Astrocyte of the spinal cord (primary cell): ENCODE measurements at regions not wholly inside any gene's neighbourhood (a gene's known extent, or its start where the extent isn't known, plus 50 kb on each side); places are given as distances from the start of the nearest gene placed in this dataset.

Source experiments
- DNase-seq: peaks from one replicate; pipeline ENCODE4 v3.0.0; 2011; ENCODE audit warnings: low read depth, low spot score
- H3K4me3 ChIP-seq: 2 replicates; pipeline ENCODE4 v1.5.1; 2011; ENCODE audit warnings: low read depth, mild to moderate bottlenecking, low read length, moderate library complexity
- CTCF ChIP-seq: IDR thresholded peaks from 2 replicates; pipeline ENCODE4 v1.5.1; 2012; ENCODE audit warnings: low read depth, mild to moderate bottlenecking, low read length, inconsistent platforms
- in situ Hi-C: cut with HindIII; loops from 2 replicates; pipeline ENCODE4 v1.10.0; 2017; ENCODE audit warnings: low sequenced_read_pairs

- DNase-seq, result no peak
- H3K4me3 ChIP-seq, result no peak overlapping the region
- no peak for TF ChIP-seq CTCF
- in situ Hi-C loops, result no loop called here
Observed at GRCh38 chr2:104698276-104698675, 155.6 kb upstream of the POU3F3 start.

GRCh38 chr2:104701411-104701911, 152.5 kb upstream of the POU3F3 start:
- in situ Hi-C loops, result no loop called here
- TF ChIP-seq CTCF, result no peak
- DNase-seq, result no peak
- H3K4me3 ChIP-seq, result no peak overlapping the region

- peak; percentile 29 for DNase-seq
- no peak overlapping the region for H3K4me3 ChIP-seq
- no peak for TF ChIP-seq CTCF
- in situ Hi-C loops, result no loop called here
Observed at GRCh38 chr2:104702031-104702850, 151.7 kb upstream of the POU3F3 start.

GRCh38 chr2:104703669-104704068, 150.2 kb upstream of the POU3F3 start:
- TF ChIP-seq CTCF, result no peak
- in situ Hi-C loops, result no loop called here
- no peak for DNase-seq
- no peak overlapping the region for H3K4me3 ChIP-seq

GRCh38 chr2:104704496-104705245, 149.2 kb upstream of the POU3F3 start:
- no peak for TF ChIP-seq CTCF
- in situ Hi-C loops, result no loop called here
- no peak for DNase-seq
- H3K4me3 ChIP-seq, result no peak overlapping the region

- DNase-seq, result no peak
- in situ Hi-C loops, result no loop called here
- TF ChIP-seq CTCF, result no peak
- H3K4me3 ChIP-seq, result no peak overlapping the region
Observed at GRCh38 chr2:104707056-104707455, 146.9 kb upstream of the POU3F3 start.
